GM12878 (cell line): ENCODE measurements at regions not wholly inside any gene's neighbourhood (a gene's known extent, or its start where the extent isn't known, plus 50 kb on each side); places are given as distances from the start of the nearest gene placed in this dataset.

ENCODE experiments used
- ATAC-seq: fragments of 200-7000 bp; cut with Tn5 transposase; 3 replicates; pipeline ENCODE4 v1.9.1; 2020; ENCODE audit warnings: mild to moderate bottlenecking, moderate library complexity
- BruUV-seq: library from RNA; stranded (reverse); fragments of 400-500 nt; replicated peaks from 2 replicates; lab custom pipeline; 2021; lab: Mats Ljungman, UMichigan
- CTCF ChIA-PET: fragments of 300-600 bp; sonication (Branson Sonifier 250); formaldehyde crosslinking; extraction: SDS; loops from one replicate; lab custom pipeline; 2021; ENCODE audit warnings: inconsistent platforms; lab: Yijun Ruan, JAX
- POLR2A ChIA-PET: fragments of 350-600 bp; formaldehyde crosslinking; extraction: SDS; loops from one replicate; lab custom pipeline; 2021; ENCODE audit warnings: inconsistent platforms; lab: Charles Lee
- RAD21 ChIA-PET: fragments of 300-600 bp; sonication (Branson Sonifier 250); formaldehyde crosslinking; loops from one replicate; lab custom pipeline; 2023; ENCODE audit warnings: antibody characterized with exemption; ENCODE audit not compliant: unreplicated experiment; lab: Charles Lee
- SMC1A ChIA-PET: fragments of 300-600 bp; sonication (Branson Sonifier 250); formaldehyde crosslinking; loops from one replicate; lab custom pipeline; 2023; ENCODE audit not compliant: unreplicated experiment, uncharacterized antibody; lab: Charles Lee
- DNase-seq: peaks from one replicate; pipeline ENCODE4 v3.0.0-alpha.2; 2011; ENCODE audit warnings: low read depth, low spot score
- FAIRE-seq: peaks from 3 replicates; lab custom pipeline; 2011; peaks lifted over from hg19 to GRCh38; lab: Jason Lieb, UNC
- H2AFZ ChIP-seq: 2 replicates; pipeline ENCODE4 v1.6.0; 2011; ENCODE audit warnings: low read depth, low read length, control low read depth; ENCODE audit not compliant: control insufficient read depth
- H3K27ac ChIP-seq: 2 replicates; pipeline ENCODE4 v1.5.1; 2011; ENCODE audit warnings: control low read depth; ENCODE audit not compliant: control insufficient read depth, insufficient read depth
- H3K27me3 ChIP-seq, 2 experiments: replicated peaks in 1 of 2; 2 replicates each; pipeline versions ENCODE4 v1.6.0 to v1.6.1; 2011; ENCODE audit warnings: low read length in 1 of 2; ENCODE audit not compliant: control insufficient read depth in 2 of 2, insufficient read depth in 2 of 2
- H3K36me3 ChIP-seq, 2 experiments: 2 replicates each; pipeline ENCODE4 v1.5.1; 2011; ENCODE audit warnings: low read length in 1 of 2; ENCODE audit not compliant: control insufficient read depth in 2 of 2, insufficient read depth in 2 of 2
- H3K4me1 ChIP-seq: 2 replicates; pipeline ENCODE4 v1.6.1; 2011; ENCODE audit warnings: mild to moderate bottlenecking, low read length, moderate library complexity, mixed read lengths; ENCODE audit not compliant: control insufficient read depth, insufficient read depth
- H3K4me2 ChIP-seq: 2 replicates; pipeline ENCODE4 v1.6.0; 2011; ENCODE audit warnings: control low read depth; ENCODE audit not compliant: control insufficient read depth, insufficient read depth
- H3K4me3 ChIP-seq: fragments of 200-600 bp; sonication (generic); 2 replicates; pipeline ENCODE4 v1.5.1; 2016
- H3K79me2 ChIP-seq: 2 replicates; pipeline ENCODE4 v1.6.0; 2011; ENCODE audit warnings: low read length; ENCODE audit not compliant: control insufficient read depth, insufficient read depth
- H3K9ac ChIP-seq: 2 replicates; pipeline ENCODE4 v1.8.0; 2011; ENCODE audit warnings: low read length, control low read depth, mixed read lengths; ENCODE audit not compliant: control insufficient read depth, insufficient read depth
- H3K9me3 ChIP-seq: replicated peaks from 3 replicates; pipeline ENCODE4 v1.5.1; 2011; ENCODE audit warnings: mild to moderate bottlenecking, low read length; ENCODE audit not compliant: control insufficient read depth, insufficient read depth
- H4K20me1 ChIP-seq: 2 replicates; pipeline ENCODE4 v1.6.0; 2011; ENCODE audit not compliant: control insufficient read depth, insufficient read depth
- DPF2 ChIP-seq: fragments of 450-650 bp; IDR thresholded peaks from 2 replicates; pipeline ENCODE4 v1.6.1; 2017; ENCODE audit warnings: mild to moderate bottlenecking
- EP300 ChIP-seq, 2 experiments: fragments of 150-350 bp in 1 of 2; IDR thresholded peaks; 2 replicates each; pipeline ENCODE4 v1.6.1; 2011 to 2012; ENCODE audit warnings: low read depth in 2 of 2, low read length in 2 of 2, borderline replicate concordance in 1 of 2, improper control_type of control experiment in 1 of 2, inconsistent platforms in 1 of 2; ENCODE audit not compliant: control insufficient read depth in 1 of 2
- NFYA ChIP-seq: IDR thresholded peaks from 2 replicates; pipeline ENCODE4 v1.6.1; 2011; ENCODE audit warnings: low read depth, mild to moderate bottlenecking, low read length, improper control_type of control experiment, borderline replicate concordance
- NR2C2 ChIP-seq: IDR thresholded peaks from 2 replicates; pipeline ENCODE4 v1.6.1; 2011; ENCODE audit warnings: borderline replicate concordance, low read depth; ENCODE audit not compliant: control insufficient read depth, insufficient read length
- POLR2A ChIP-seq: IDR thresholded peaks from 2 replicates; pipeline ENCODE4 v1.6.1; 2011; ENCODE audit warnings: low read depth, mild to moderate bottlenecking, low read length
- RAD21 ChIP-seq: IDR thresholded peaks from 2 replicates; pipeline ENCODE4 v1.6.1; 2011; ENCODE audit warnings: mild to moderate bottlenecking, low read depth, low read length, moderate library complexity; ENCODE audit not compliant: insufficient read depth
- RFX5 ChIP-seq: IDR thresholded peaks from 2 replicates; pipeline ENCODE4 v1.6.1; 2011; ENCODE audit warnings: low read depth, low read length, improper control_type of control experiment
- SMAD5 ChIP-seq: IDR thresholded peaks from 2 replicates; pipeline ENCODE4 v1.6.1; 2016; ENCODE audit warnings: antibody characterized with exemption, low read depth
- SMC3 ChIP-seq: IDR thresholded peaks from 2 replicates; pipeline ENCODE4 v1.6.1; 2011; ENCODE audit warnings: low read length, improper control_type of control experiment, borderline replicate concordance
- YBX1 ChIP-seq: fragments of 450-650 bp; IDR thresholded peaks from 2 replicates; pipeline ENCODE4 v1.6.1; 2016; ENCODE audit warnings: antibody characterized with exemption
- ZBED1 ChIP-seq: IDR thresholded peaks from 2 replicates; pipeline ENCODE4 v1.6.1; 2016; ENCODE audit warnings: borderline replicate concordance
- ZNF622 ChIP-seq: fragments of 450-650 bp; IDR thresholded peaks from 2 replicates; pipeline ENCODE4 v1.6.1; 2017; ENCODE audit warnings: mild to moderate bottlenecking, inconsistent platforms
- WGBS: methylation state at CpG from one replicate; pipeline ENCODE4 v1.1.6; 2016; ENCODE audit warnings: low lambda C conversion rate; ENCODE audit not compliant: insufficient replicate concordance, insufficient coverage; ENCODE audit errors: missing lambda C conversion rate; 5-methylcytosine and 5-hydroxymethylcytosine counted together
- in situ Hi-C: fragments of 300-500 bp; cut with MboI; formaldehyde crosslinking; loops from 9 replicates; pipeline ENCODE4 v1.14.3; 2018; ENCODE audit warnings: mixed read lengths
- intact Hi-C: fragments of 100-400 bp; cut with micrococcal nuclease; formaldehyde crosslinking; loops from one replicate; pipeline ENCODE4 v1.14.2; 2022; ENCODE audit not compliant: unreplicated experiment
- TF ChIP-seq, protein P1 (sequence below): fragments of 450-650 bp; formaldehyde crosslinking; IDR thresholded peaks from 2 replicates; pipeline ENCODE4 v1.4.0; 2022; ENCODE audit warnings: mild to moderate bottlenecking, moderate library complexity
- TF ChIP-seq, protein P2 (sequence below): fragments of 450-650 bp; conservative IDR thresholded peaks from 2 replicates; pipeline ENCODE4 v1.6.1; 2017; ENCODE audit warnings: mild to moderate bottlenecking, moderate library complexity
- TF ChIP-seq, protein P3 (sequence below): IDR thresholded peaks from 2 replicates; pipeline ENCODE4 v1.6.1; 2012; ENCODE audit warnings: low read depth, low read length, improper control_type of control experiment

DNA sequence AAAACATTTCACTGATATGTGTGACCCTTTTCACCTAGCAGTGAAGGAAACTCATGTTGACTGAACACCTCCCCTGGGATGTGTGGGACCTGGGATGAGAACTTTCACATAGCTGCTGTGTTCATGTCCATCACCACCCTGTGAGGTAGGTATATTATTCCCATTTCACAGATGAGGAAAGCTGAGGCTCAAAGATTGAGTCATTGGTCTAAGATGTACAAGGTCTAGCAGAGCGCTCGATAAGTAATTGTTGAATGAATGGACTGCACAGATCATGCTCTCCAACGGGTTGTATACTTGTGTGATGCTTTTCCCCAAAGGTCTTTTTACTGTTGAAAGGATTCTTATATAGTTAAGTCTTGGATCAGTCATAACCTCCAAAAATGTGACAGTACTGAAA, 75.6 kb upstream of the TSC22D1 start (continued):
- TF ChIP-seq RFX5 (no peak), EP300 (IDR thresholded peaks at IDR 0.05; ENCODE audit: borderline replicate concordance in 1 of 2, control insufficient read depth in 1 of 2, low read depth in 2 of 2, low read length in 2 of 2) (no peak), ZBED1 (no peak), POLR2A (no peak), NFYA (no peak), RAD21 (no peak)
- TF ChIP-seq, all 136 proteins: peak for 0

DNA sequence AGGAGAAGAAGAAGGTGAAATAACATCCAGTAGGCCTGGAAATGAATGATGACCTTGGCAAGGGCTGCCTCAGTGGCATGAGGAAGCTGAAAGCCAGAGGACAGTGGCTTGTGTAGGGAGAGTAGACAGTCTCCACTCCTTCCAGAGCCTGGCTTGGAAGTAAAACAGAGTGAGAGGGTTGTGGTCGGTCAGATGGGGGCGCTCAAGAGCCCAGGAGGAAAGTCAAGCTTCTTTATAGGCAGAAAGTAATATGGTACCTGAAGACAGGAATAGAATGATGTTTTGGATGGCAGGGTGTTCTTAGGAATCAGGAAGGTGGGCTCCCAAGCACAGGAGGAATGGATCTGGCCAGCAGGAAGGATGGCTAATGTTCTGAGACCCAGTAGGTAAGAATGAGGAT, 75.1 kb upstream of the TSC22D1 start:
- Histone ChIP-seq H4K20me1 (no peaks in the 10 kb centered on the region), H3K79me2 (no peaks in the 10 kb centered on the region), H3K9ac (no peak overlapping the region), H3K9me3 (no peaks in the 10 kb centered on the region), H2AFZ (no peak overlapping the region), H3K27ac (no peak overlapping the region), H3K4me1 (no peaks in the 10 kb centered on the region), H3K27me3 (no peaks in the 10 kb centered on the region), H3K36me3 (no peaks in the 10 kb centered on the region), H3K4me3 (no peak overlapping the region), H3K4me2 (no peak overlapping the region)
- WGBS: 0% methylated on average over 2 of the region's 2 CpGs
- BruUV-seq: no TSS peak
- ChIA-PET RAD21 (no interaction called here), POLR2A (no interaction called here), CTCF (no interaction called here), SMC1A (no interaction called here)
- DNase-seq (no peak), ATAC-seq (no peak), FAIRE-seq (no peak)
- intact Hi-C loops (loop anchor here (10.0 kb wide), 1 partner anchor 166 kb away; no protein-coding TSS in a partner anchor), in situ Hi-C loops (no loop called here)
- TF ChIP-seq SMAD5 (no peak), NR2C2 (no peak), SMC3 (no peak), YBX1 (no peak), ZNF622 (no peak), DPF2 (no peak)
- TF ChIP-seq, protein P1, sequence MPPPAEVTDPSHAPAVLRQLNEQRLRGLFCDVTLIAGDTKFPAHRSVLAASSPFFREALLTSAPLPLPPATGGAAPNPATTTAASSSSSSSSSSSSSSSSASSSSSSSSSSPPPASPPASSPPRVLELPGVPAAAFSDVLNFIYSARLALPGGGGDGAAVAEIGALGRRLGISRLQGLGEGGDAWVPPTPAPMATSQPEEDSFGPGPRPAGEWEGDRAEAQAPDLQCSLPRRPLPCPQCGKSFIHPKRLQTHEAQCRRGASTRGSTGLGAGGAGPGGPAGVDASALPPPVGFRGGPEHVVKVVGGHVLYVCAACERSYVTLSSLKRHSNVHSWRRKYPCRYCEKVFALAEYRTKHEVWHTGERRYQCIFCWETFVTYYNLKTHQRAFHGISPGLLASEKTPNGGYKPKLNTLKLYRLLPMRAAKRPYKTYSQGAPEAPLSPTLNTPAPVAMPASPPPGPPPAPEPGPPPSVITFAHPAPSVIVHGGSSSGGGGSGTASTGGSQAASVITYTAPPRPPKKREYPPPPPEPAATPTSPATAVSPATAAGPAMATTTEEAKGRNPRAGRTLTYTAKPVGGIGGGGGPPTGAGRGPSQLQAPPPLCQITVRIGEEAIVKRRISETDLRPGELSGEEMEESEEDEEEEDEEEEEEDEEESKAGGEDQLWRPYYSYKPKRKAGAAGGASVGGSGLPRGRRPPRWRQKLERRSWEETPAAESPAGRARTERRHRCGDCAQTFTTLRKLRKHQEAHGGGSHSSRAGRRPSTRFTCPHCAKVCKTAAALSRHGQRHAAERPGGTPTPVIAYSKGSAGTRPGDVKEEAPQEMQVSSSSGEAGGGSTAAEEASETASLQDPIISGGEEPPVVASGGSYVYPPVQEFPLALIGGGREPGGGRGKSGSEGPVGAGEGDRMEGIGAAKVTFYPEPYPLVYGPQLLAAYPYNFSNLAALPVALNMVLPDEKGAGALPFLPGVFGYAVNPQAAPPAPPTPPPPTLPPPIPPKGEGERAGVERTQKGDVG: no peak
- TF ChIP-seq, protein P2, sequence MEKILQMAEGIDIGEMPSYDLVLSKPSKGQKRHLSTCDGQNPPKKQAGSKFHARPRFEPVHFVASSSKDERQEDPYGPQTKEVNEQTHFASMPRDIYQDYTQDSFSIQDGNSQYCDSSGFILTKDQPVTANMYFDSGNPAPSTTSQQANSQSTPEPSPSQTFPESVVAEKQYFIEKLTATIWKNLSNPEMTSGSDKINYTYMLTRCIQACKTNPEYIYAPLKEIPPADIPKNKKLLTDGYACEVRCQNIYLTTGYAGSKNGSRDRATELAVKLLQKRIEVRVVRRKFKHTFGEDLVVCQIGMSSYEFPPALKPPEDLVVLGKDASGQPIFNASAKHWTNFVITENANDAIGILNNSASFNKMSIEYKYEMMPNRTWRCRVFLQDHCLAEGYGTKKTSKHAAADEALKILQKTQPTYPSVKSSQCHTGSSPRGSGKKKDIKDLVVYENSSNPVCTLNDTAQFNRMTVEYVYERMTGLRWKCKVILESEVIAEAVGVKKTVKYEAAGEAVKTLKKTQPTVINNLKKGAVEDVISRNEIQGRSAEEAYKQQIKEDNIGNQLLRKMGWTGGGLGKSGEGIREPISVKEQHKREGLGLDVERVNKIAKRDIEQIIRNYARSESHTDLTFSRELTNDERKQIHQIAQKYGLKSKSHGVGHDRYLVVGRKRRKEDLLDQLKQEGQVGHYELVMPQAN: no peak
- TF ChIP-seq, protein P3, sequence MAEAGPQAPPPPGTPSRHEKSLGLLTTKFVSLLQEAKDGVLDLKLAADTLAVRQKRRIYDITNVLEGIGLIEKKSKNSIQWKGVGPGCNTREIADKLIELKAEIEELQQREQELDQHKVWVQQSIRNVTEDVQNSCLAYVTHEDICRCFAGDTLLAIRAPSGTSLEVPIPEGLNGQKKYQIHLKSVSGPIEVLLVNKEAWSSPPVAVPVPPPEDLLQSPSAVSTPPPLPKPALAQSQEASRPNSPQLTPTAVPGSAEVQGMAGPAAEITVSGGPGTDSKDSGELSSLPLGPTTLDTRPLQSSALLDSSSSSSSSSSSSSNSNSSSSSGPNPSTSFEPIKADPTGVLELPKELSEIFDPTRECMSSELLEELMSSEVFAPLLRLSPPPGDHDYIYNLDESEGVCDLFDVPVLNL: no peak
